ENCODE measurements at regions not wholly inside any gene's neighbourhood (a gene's known extent, or its start where the extent isn't known, plus 50 kb on each side); places are given as distances from the start of the nearest gene placed in this dataset.
"Not testable (repeated sequence)": the region's sequence is repeated elsewhere in the genome, so short reads cannot be mapped to it uniquely, and the experiment has no call there.

DNA sequence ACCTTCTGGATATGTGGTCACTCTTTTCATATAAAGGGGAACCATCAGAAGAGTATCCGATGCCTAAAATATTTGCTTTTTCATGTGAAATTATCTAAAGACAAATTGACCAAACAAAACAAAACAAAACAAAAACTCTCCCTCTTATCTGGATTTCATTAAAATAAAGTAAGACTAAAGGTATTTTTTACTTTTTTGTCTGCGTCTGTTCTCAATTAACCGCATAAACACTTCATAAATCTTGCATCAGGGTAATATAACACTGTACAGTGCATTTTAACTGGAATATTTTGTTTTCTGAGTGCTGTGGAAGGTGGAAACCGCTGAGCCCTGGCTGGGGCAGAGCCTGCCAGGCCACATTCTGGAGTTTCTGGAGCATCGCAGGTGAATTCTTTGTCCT, 234.1 kb upstream of the ZFP64 start:
- DNase-seq, result no peak
- Histone ChIP-seq H3K27ac (no peak overlapping the region), H3K4me1 (no peaks in the 10 kb centered on the region), H3K9me3 (no peaks in the 10 kb centered on the region), H3K36me3 (no peaks in the 10 kb centered on the region), H3K4me3 (no peak overlapping the region), H3K27me3 (no peaks in the 10 kb centered on the region)
- TF ChIP-seq POLR2A (IDR thresholded peaks at IDR 0.05), result no peak
- TF ChIP-seq, protein P1, sequence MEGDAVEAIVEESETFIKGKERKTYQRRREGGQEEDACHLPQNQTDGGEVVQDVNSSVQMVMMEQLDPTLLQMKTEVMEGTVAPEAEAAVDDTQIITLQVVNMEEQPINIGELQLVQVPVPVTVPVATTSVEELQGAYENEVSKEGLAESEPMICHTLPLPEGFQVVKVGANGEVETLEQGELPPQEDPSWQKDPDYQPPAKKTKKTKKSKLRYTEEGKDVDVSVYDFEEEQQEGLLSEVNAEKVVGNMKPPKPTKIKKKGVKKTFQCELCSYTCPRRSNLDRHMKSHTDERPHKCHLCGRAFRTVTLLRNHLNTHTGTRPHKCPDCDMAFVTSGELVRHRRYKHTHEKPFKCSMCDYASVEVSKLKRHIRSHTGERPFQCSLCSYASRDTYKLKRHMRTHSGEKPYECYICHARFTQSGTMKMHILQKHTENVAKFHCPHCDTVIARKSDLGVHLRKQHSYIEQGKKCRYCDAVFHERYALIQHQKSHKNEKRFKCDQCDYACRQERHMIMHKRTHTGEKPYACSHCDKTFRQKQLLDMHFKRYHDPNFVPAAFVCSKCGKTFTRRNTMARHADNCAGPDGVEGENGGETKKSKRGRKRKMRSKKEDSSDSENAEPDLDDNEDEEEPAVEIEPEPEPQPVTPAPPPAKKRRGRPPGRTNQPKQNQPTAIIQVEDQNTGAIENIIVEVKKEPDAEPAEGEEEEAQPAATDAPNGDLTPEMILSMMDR (IDR thresholded peaks at IDR 0.05), result no peak

DNA sequence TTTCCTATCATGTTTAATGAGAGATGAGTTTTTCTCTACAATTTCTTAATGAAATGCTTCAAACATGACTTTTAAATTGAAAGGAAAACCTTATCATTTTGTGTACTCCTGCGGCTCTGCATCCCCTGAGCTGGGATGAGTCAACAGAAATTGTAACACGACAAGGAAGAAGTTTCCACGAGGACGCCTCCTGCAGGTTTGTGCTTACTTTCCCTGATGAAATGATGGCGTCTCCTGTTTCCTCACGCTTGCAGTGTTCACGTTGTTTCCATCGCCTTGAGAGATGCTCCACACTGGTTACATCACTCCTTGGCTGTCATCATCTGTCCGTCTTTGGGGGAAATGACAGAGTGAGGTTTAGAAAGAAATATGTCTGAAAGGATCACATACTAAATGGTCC, 233.7 kb upstream of the ZFP64 start:
- DNase-seq, result no peak
- Histone ChIP-seq H3K9me3 (no peaks in the 10 kb centered on the region), H3K4me3 (no peak overlapping the region), H3K4me1 (no peaks in the 10 kb centered on the region), H3K36me3 (no peaks in the 10 kb centered on the region), H3K27ac (no peak overlapping the region), H3K27me3 (no peaks in the 10 kb centered on the region)
- TF ChIP-seq, protein P1 (IDR thresholded peaks at IDR 0.05), result no peak
- no peak for TF ChIP-seq POLR2A (IDR thresholded peaks at IDR 0.05)

DNA sequence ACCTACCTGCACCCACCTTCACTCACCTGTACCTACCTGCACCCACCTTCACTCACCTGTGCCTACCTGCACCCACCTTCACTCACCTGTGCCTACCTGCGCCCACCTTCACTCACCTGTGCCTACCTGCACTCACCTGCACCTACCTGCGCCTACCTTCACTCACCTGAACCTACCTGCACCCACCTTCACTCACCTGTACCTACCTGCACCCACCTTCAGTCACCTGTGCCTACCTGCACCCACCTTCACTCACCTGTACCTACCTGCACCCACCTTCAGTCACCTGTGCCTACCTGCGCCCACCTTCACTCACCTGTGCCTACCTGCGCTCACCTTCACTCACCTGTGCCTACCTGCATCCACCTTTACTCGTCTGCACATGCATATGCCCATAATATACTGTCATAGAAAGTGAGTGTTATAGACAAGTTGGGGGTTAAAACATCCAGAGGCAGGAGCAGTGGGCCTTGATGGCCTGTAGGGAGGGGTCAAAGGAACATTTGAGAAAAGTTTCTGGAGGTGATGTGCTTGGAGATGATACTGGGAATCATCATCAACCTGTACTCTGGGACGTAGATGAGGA, 232.9 kb upstream of the ZFP64 start:
- not testable (repeated sequence) for H3K4me1 ChIP-seq, H3K27me3 ChIP-seq, H3K9me3 ChIP-seq, H3K36me3 ChIP-seq, H3K27ac ChIP-seq, DNase-seq, H3K4me3 ChIP-seq

DNA sequence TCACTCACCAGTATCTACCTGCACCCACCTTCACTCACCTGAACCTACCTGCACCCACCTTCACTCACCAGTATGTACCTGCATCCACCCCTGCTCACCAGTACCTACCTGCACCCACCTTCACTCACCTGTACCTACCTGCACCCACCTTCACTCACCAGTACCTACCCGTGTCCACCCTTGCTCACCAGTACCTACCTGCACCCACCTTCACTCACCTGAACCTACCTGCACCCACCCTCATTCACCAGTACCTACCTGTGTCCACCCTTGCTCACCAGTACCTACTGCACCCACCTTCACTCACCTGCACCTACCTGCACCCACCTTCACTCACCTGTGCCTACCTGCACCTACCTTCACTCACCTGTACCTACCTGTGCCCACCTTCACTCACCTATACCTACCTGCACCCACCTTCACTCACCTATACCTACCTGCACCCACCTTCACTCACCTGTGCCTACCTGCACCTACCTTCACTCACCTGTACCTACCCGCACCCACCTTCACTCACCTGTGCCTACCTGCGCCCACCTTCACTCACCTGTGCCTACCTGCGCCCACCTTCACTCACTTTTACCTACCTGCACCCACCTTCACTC, 232.1 kb upstream of the ZFP64 start:
- not testable (repeated sequence) for H3K27ac ChIP-seq, H3K36me3 ChIP-seq, H3K4me1 ChIP-seq, DNase-seq, H3K9me3 ChIP-seq, H3K27me3 ChIP-seq, H3K4me3 ChIP-seq

DNA sequence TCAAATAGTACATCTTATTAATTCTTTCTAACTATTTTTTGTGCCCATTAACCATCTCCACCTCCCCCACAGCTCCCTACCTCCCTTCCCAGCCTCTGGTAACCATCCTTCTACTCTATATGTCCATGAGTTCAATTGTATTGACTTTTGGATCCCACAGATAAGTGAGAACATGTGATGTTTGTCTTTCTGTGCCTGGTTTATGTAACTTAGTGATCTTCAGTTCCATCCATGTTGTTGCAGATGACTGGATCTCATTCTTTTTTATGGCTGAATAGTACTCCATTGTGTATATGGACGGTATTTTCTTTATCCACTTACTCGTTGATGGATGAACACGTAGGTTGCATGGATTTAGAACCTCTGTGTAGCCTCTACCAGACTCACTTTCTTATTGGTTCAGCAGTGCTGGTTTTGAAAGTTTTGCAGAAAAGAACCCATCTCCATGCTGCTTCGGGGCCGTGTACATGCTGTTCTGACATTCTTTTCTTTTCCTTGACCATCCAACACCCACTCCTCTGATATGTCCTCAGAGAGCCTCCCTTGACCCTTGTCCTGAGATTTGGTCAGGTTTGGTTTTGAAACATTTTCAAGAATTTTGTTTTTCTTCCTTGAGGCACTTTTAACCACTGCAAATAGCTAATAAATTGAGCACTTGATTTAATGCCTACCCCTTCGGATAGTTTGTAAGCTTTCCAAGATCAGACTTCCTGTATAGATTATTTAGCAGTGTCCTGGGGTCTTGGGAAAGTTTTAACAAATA, 231.2 kb upstream of the ZFP64 start:
- Histone ChIP-seq H3K27ac (no peak overlapping the region), H3K4me1 (no peaks in the 10 kb centered on the region), H3K27me3 (no peaks in the 10 kb centered on the region), H3K9me3 (no peaks in the 10 kb centered on the region), H3K36me3 (no peaks in the 10 kb centered on the region), H3K4me3 (no peak overlapping the region)
- DNase-seq, result no peak
- TF ChIP-seq, protein P1 (IDR thresholded peaks at IDR 0.05), result no peak
- TF ChIP-seq POLR2A (IDR thresholded peaks at IDR 0.05), result no peak

DNA sequence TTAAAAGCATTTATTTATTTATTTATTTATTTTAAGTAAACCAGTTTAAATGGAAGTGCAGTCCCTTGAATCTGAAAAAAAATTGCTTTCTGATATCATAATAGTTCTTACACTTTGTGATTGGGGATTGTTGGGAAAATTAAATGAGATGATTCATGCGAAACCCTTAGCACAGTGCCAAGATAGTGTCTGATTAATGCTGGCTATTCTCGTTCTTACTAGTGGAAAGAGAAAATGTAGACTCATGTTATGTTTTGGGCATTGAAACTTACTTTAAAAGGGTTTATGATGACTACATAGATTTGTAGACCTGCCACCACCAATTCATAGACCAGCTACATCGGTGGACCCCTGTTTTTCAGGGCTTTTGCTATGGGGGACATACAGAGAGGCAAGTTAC, 229.2 kb upstream of the ZFP64 start:
- Histone ChIP-seq H3K4me3 (no peak overlapping the region), H3K27me3 (no peaks in the 10 kb centered on the region), H3K4me1 (no peaks in the 10 kb centered on the region), H3K9me3 (no peaks in the 10 kb centered on the region), H3K27ac (no peak overlapping the region), H3K36me3 (no peaks in the 10 kb centered on the region)
- no peak for TF ChIP-seq POLR2A (IDR thresholded peaks at IDR 0.05)
- TF ChIP-seq, protein P1 (IDR thresholded peaks at IDR 0.05), result no peak
- DNase-seq, result no peak

Data from Peyer's patch (tissue), 4 donors.